HEK293 (cell line): ENCODE measurements at regions not wholly inside any gene's neighbourhood (a gene's known extent, or its start where the extent isn't known, plus 50 kb on each side); places are given as distances from the start of the nearest gene placed in this dataset.

ENCODE experiments used
- CTCF ChIA-PET: fragments of 350-600 bp; formaldehyde crosslinking; extraction: SDS; loops from one replicate; lab custom pipeline; 2021; ENCODE audit warnings: antibody characterized with exemption; lab: Yijun Ruan, JAX
- POLR2A ChIA-PET: fragments of 300-600 bp; formaldehyde crosslinking; extraction: SDS; loops from one replicate; lab custom pipeline; 2020; ENCODE audit warnings: antibody characterized with exemption, inconsistent platforms; lab: Yijun Ruan, JAX
- H3K27ac ChIP-seq: fragments of 200-500 bp; sonication (Bioruptor generic); 2 replicates; pipeline ENCODE4 v1.5.1; 2014; ENCODE audit warnings: low read depth, low read length, control low read depth, inconsistent platforms; ENCODE audit errors: extremely low read depth
- H3K36me3 ChIP-seq, 2 experiments: fragments of 200-500 bp in 1 of 2; sonication (Bioruptor generic) in 1 of 2; 1 replicate in 1 of 2; 2 replicates in 1 of 2; pipeline ENCODE4 v1.5.1; 2014 to 2017; ENCODE audit warnings: inconsistent platforms in 2 of 2, low read length in 2 of 2; ENCODE audit not compliant: control insufficient read depth in 2 of 2, insufficient read depth in 1 of 2
- H3K4me1 ChIP-seq: fragments of 200-500 bp; sonication (Bioruptor generic); 2 replicates; pipeline ENCODE4 v1.5.1; 2014; ENCODE audit warnings: mild to moderate bottlenecking, low read length, inconsistent platforms; ENCODE audit not compliant: control insufficient read depth, insufficient read depth
- H3K4me3 ChIP-seq: 2 replicates; pipeline ENCODE4 v1.5.1; 2011; ENCODE audit warnings: low read depth, mild to moderate bottlenecking, control low read depth, low read length, moderate library complexity
- H3K9me3 ChIP-seq: fragments of 200-500 bp; sonication (Bioruptor generic); 2 replicates; pipeline ENCODE4 v1.5.1; 2014; ENCODE audit warnings: low read depth, low read length, inconsistent platforms; ENCODE audit not compliant: control insufficient read depth, insufficient read depth
- BCL11A ChIP-seq: fragments of 450-650 bp; formaldehyde crosslinking; IDR thresholded peaks from 2 replicates; pipeline ENCODE4 v1.5.1; 2016; ENCODE audit warnings: low read depth, missing biosample characterization, missing genetic modification characterization
- GLI2 ChIP-seq: fragments of 450-650 bp; formaldehyde crosslinking; IDR thresholded peaks from 2 replicates; pipeline ENCODE4; 2017; ENCODE audit warnings: missing biosample characterization, missing genetic modification characterization, low read depth, borderline replicate concordance
- MZF1 ChIP-seq: fragments of 450-650 bp; formaldehyde crosslinking; IDR thresholded peaks from 2 replicates; pipeline ENCODE4 v1.5.1; 2017; ENCODE audit warnings: missing biosample characterization, missing genetic modification characterization, borderline replicate concordance
- OSR2 ChIP-seq: fragments of 450-650 bp; formaldehyde crosslinking; IDR thresholded peaks from 2 replicates; pipeline ENCODE4 v1.5.1; 2016; ENCODE audit warnings: missing biosample characterization, missing genetic modification characterization
- PRDM2 ChIP-seq: fragments of 450-650 bp; formaldehyde crosslinking; IDR thresholded peaks from 2 replicates; pipeline ENCODE4 v1.5.1; 2016; ENCODE audit warnings: missing biosample characterization, missing genetic modification characterization, borderline replicate concordance
- SETDB1 ChIP-seq: IDR thresholded peaks from one replicate; pipeline ENCODE4 v1.6.1; 2017; ENCODE audit warnings: mild to moderate bottlenecking, low read length, moderate library complexity, mixed read lengths; ENCODE audit not compliant: insufficient read length
- ZBTB17 ChIP-seq: fragments of 450-650 bp; formaldehyde crosslinking; IDR thresholded peaks from 2 replicates; pipeline ENCODE4 v1.5.1; 2016; ENCODE audit warnings: missing biosample characterization, missing genetic modification characterization
- ZBTB7A ChIP-seq: fragments of 450-650 bp; formaldehyde crosslinking; IDR thresholded peaks from 2 replicates; pipeline ENCODE4 v1.5.1; 2016; ENCODE audit warnings: low read depth, missing biosample characterization, missing genetic modification characterization
- ZNF354C ChIP-seq: fragments of 450-650 bp; formaldehyde crosslinking; IDR thresholded peaks from 2 replicates; pipeline ENCODE4 v1.5.1; 2016; ENCODE audit warnings: missing biosample characterization, missing genetic modification characterization, low read depth, borderline replicate concordance
- ZNF394 ChIP-seq: fragments of 450-650 bp; formaldehyde crosslinking; IDR thresholded peaks from 2 replicates; pipeline ENCODE4 v1.5.1; 2016; ENCODE audit warnings: missing biosample characterization, missing genetic modification characterization, mild to moderate bottlenecking, moderate library complexity, borderline replicate concordance
- ZNF404 ChIP-seq: fragments of 450-650 bp; formaldehyde crosslinking; IDR thresholded peaks from 2 replicates; pipeline ENCODE4 v1.5.1; 2017; ENCODE audit warnings: missing biosample characterization, missing genetic modification characterization
- ZNF521 ChIP-seq: fragments of 450-650 bp; formaldehyde crosslinking; IDR thresholded peaks from 2 replicates; pipeline ENCODE4 v1.5.1; 2017; ENCODE audit warnings: missing biosample characterization, mild to moderate bottlenecking, missing genetic modification characterization
- ZNF580 ChIP-seq: fragments of 450-650 bp; formaldehyde crosslinking; IDR thresholded peaks from 2 replicates; pipeline ENCODE4 v1.5.1; 2016; ENCODE audit warnings: missing biosample characterization, missing genetic modification characterization
- ZNF585B ChIP-seq: fragments of 450-650 bp; formaldehyde crosslinking; IDR thresholded peaks from 2 replicates; pipeline ENCODE4 v1.5.1; 2016; ENCODE audit warnings: missing biosample characterization, missing genetic modification characterization
- ZNF600 ChIP-seq: fragments of 450-650 bp; formaldehyde crosslinking; IDR thresholded peaks from 2 replicates; pipeline ENCODE4 v1.5.1; 2016; ENCODE audit warnings: missing biosample characterization, missing genetic modification characterization
- ZNF623 ChIP-seq: fragments of 450-650 bp; formaldehyde crosslinking; IDR thresholded peaks from 2 replicates; pipeline ENCODE4 v1.5.1; 2016; ENCODE audit warnings: missing biosample characterization, missing genetic modification characterization
- ZNF626 ChIP-seq: fragments of 450-650 bp; sonication (Bioruptor Pico); formaldehyde crosslinking; IDR thresholded peaks from 2 replicates; pipeline ENCODE4 v1.5.1; 2018; ENCODE audit warnings: missing biosample characterization, missing genetic modification characterization, inconsistent platforms
- ZNF654 ChIP-seq: fragments of 450-650 bp; formaldehyde crosslinking; IDR thresholded peaks from 2 replicates; pipeline ENCODE4 v1.5.1; 2016; ENCODE audit warnings: low read depth, missing biosample characterization, missing genetic modification characterization
- ZNF664 ChIP-seq: fragments of 450-650 bp; formaldehyde crosslinking; IDR thresholded peaks from 2 replicates; pipeline ENCODE4 v1.5.1; 2016; ENCODE audit warnings: missing biosample characterization, missing genetic modification characterization
- ZNF670 ChIP-seq: fragments of 450-650 bp; formaldehyde crosslinking; IDR thresholded peaks from 2 replicates; pipeline ENCODE4 v1.5.1; 2016; ENCODE audit warnings: missing biosample characterization, missing genetic modification characterization, low read depth
- ZSCAN5A ChIP-seq: fragments of 450-650 bp; formaldehyde crosslinking; IDR thresholded peaks from 2 replicates; pipeline ENCODE4 v1.5.1; 2016; ENCODE audit warnings: missing biosample characterization, missing genetic modification characterization

GRCh38 chr6:3634280-3634816 is 117.2 kb downstream of the PXDC1 start:
- ChIA-PET CTCF (interaction anchor here (0.6 kb wide), 1 partner anchor 661 kb away, joined by 3 read pairs; no protein-coding TSS in a partner anchor), POLR2A (no interaction called here)
- H3K36me3 ChIP-seq, result no peaks in the 10 kb centered on the region
- no peak overlapping the region for H3K4me3 ChIP-seq
- H3K9me3 ChIP-seq, result no peaks in the 10 kb centered on the region
- H3K27ac ChIP-seq, result no peak overlapping the region
- H3K4me1 ChIP-seq, result no peaks in the 10 kb centered on the region
- TF ChIP-seq ZBTB7A (tag by site-specific recombination) (no peak), ZNF664 (tag by site-specific recombination) (no peak), ZNF580 (no peak), ZNF670 (tag by site-specific recombination) (no peak), ZBTB17 (tag by site-specific recombination) (no peak), ZNF585B (no peak), PRDM2 (tag by site-specific recombination) (no peak), MZF1 (tag by site-specific recombination) (no peak), OSR2 (tag by site-specific recombination) (no peak), ZNF404 (tag by site-specific recombination) (no peak), ZNF354C (no peak)
- TF ChIP-seq, all 188 proteins: peak for 0

- H3K27ac ChIP-seq, result no peak overlapping the region
- no peak overlapping the region for H3K4me3 ChIP-seq
- no peaks in the 10 kb centered on the region for H3K36me3 ChIP-seq
- ChIA-PET POLR2A (no interaction called here), CTCF (interaction anchor here (0.6 kb wide), 1 partner anchor 660 kb away, joined by 3 read pairs; no protein-coding TSS in a partner anchor)
- no peaks in the 10 kb centered on the region for H3K4me1 ChIP-seq
- H3K9me3 ChIP-seq, result no peaks in the 10 kb centered on the region
- no peak for TF ChIP-seq ZNF600
- TF ChIP-seq ZNF654, result no peak
- TF ChIP-seq ZSCAN5A (tag by site-specific recombination), result no peak
- no peak for TF ChIP-seq GLI2 (tag by site-specific recombination)
- no peak for TF ChIP-seq ZBTB7A (tag by site-specific recombination)
- TF ChIP-seq SETDB1, result no peak
- no peak for TF ChIP-seq BCL11A
- TF ChIP-seq PRDM2 (tag by site-specific recombination), result no peak
- no peak for TF ChIP-seq ZNF521 (tag by site-specific recombination)
- no peak for TF ChIP-seq ZNF626 (tag by site-specific recombination)
- no peak for TF ChIP-seq ZNF623 (tag by site-specific recombination)
- no peak for TF ChIP-seq ZNF394 (tag by site-specific recombination)
Measured at GRCh38 chr6:3633711-3634110, 117.8 kb downstream of the PXDC1 start.
